ENCODE measurements at regions not wholly inside any gene's neighbourhood (a gene's known extent, or its start where the extent isn't known, plus 50 kb on each side); places are given as distances from the start of the nearest gene placed in this dataset.

DNA sequence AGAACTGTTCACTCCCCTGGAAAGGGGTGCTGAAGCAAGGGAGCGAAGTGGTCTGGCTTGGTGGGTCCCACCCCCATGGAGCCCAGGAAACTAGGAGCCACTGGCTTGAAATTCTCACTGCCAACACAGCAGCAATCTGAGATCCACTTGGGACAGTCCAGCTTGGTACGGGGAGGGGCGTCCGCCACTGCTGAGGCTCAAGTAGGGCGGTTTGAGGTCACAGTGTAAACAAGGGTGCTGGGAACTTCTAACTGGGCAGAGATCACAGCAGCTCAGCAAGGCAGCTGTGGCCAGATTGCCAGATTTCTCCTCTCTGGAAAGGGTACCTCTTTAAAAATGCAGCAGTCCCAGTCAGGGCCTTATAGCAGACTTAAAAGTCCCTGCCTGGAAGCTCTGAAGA lies 53.9 kb upstream of the GALNTL6 start:
- TF ChIP-seq, protein P1, sequence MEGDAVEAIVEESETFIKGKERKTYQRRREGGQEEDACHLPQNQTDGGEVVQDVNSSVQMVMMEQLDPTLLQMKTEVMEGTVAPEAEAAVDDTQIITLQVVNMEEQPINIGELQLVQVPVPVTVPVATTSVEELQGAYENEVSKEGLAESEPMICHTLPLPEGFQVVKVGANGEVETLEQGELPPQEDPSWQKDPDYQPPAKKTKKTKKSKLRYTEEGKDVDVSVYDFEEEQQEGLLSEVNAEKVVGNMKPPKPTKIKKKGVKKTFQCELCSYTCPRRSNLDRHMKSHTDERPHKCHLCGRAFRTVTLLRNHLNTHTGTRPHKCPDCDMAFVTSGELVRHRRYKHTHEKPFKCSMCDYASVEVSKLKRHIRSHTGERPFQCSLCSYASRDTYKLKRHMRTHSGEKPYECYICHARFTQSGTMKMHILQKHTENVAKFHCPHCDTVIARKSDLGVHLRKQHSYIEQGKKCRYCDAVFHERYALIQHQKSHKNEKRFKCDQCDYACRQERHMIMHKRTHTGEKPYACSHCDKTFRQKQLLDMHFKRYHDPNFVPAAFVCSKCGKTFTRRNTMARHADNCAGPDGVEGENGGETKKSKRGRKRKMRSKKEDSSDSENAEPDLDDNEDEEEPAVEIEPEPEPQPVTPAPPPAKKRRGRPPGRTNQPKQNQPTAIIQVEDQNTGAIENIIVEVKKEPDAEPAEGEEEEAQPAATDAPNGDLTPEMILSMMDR (IDR thresholded peaks at IDR 0.05; ENCODE audit: low read length), result no peak
- TF ChIP-seq EZH2phosphoT487 (IDR thresholded peaks at IDR 0.05; ENCODE audit: low read length) (no peak), EZH2 (optimal IDR thresholded peaks at IDR 0.05; ENCODE audit: low read depth, low read length) (no peak)
- Histone ChIP-seq H3K27me3 (replicated peaks; ENCODE audit: insufficient read depth, low read length) (no peaks in the 10 kb centered on the region), H3K4me3 (ENCODE audit: low read length) (no peak overlapping the region), H2AFZ (ENCODE audit: low read length) (no peak overlapping the region), H3K27ac (ENCODE audit: low read length) (no peak overlapping the region), H3K4me1 (ENCODE audit: low read length) (no peaks in the 10 kb centered on the region), H3K79me2 (ENCODE audit: low read length) (no peaks in the 10 kb centered on the region), H3K36me3 (replicated peaks; ENCODE audit: insufficient read depth, low read length) (no peaks in the 10 kb centered on the region), H3K9me3 (replicated peaks; ENCODE audit: insufficient read depth, low read length) (no peaks in the 10 kb centered on the region), H3K9ac (ENCODE audit: low read length) (no peak overlapping the region), H3K4me2 (ENCODE audit: low read depth, low read length) (no peak overlapping the region), H3K9me2 (replicated peaks; ENCODE audit: insufficient read depth, low read length) (no peaks in the 10 kb centered on the region), H3F3A (ENCODE audit: insufficient read depth, low read length) (no peaks in the 10 kb centered on the region), H4K20me1 (ENCODE audit: insufficient read depth, low read length) (no peaks in the 10 kb centered on the region)
- no peak for DNase-seq

DNA sequence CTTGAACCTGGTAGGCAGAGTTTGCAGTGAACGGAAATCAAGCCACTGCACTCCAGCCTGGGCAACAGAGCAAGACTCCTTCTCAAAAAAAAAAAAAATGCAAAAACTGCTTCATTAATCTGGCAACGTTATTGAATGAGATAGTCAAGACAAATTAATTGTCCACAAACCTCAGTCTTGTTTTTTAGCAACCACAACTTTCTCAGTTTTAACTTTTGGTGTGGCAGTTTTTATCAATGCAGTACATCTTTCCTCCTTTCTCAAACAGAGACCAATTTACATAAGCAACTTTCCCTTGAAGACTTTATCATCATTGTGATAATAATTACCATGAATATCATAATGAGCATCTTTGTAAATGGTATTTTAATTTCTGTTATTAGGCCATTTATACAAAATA lies 61.7 kb upstream of the GALNTL6 start:
- no peaks in the 10 kb centered on the region for H3K79me2 ChIP-seq (ENCODE audit: low read length)
- no peak overlapping the region for H3K9ac ChIP-seq (ENCODE audit: low read length)
- no peaks in the 10 kb centered on the region for H3K4me1 ChIP-seq (ENCODE audit: low read length)
- no peak overlapping the region for H2AFZ ChIP-seq (ENCODE audit: low read length)
- no peaks in the 10 kb centered on the region for H3K36me3 ChIP-seq (replicated peaks; ENCODE audit: insufficient read depth, low read length)
- no peaks in the 10 kb centered on the region for H3F3A ChIP-seq (ENCODE audit: insufficient read depth, low read length)
- DNase-seq, result no peak
- no peak overlapping the region for H3K27ac ChIP-seq (ENCODE audit: low read length)
- H3K9me3 ChIP-seq (replicated peaks; ENCODE audit: insufficient read depth, low read length), result no peaks in the 10 kb centered on the region
- H3K4me3 ChIP-seq (ENCODE audit: low read length), result no peak overlapping the region
- no peak overlapping the region for H3K4me2 ChIP-seq (ENCODE audit: low read depth, low read length)
- H3K27me3 ChIP-seq (replicated peaks; ENCODE audit: insufficient read depth, low read length), result no peaks in the 10 kb centered on the region
- H3K9me2 ChIP-seq (replicated peaks; ENCODE audit: insufficient read depth, low read length), result no peaks in the 10 kb centered on the region
- no peaks in the 10 kb centered on the region for H4K20me1 ChIP-seq (ENCODE audit: insufficient read depth, low read length)
- TF ChIP-seq EZH2 (optimal IDR thresholded peaks at IDR 0.05; ENCODE audit: low read depth, low read length), result no peak
- no peak for TF ChIP-seq EZH2phosphoT487 (IDR thresholded peaks at IDR 0.05; ENCODE audit: low read length)
- TF ChIP-seq, protein P1 (IDR thresholded peaks at IDR 0.05; ENCODE audit: low read length), result no peak

DNA sequence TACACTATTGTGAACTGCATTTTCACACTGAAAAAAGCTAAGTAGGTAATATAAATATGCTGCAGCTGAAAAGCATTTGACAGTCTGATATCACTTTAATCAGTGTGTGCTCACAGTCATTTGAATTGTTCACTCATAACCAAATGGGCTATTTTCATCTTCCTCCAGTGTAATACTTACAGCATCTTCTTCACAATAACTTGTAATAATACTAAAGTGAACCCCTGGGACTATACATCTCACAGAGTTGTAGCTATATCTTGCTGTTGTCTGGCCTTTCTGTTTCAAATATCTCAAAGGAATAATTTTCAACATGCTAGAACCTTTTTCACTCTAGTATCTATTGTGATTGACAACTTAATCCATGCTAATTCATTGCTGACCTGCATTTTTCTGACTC lies 66.8 kb upstream of the GALNTL6 start:
- no peak overlapping the region for H2AFZ ChIP-seq (ENCODE audit: low read length)
- no peaks in the 10 kb centered on the region for H3K36me3 ChIP-seq (replicated peaks; ENCODE audit: insufficient read depth, low read length)
- no peaks in the 10 kb centered on the region for H4K20me1 ChIP-seq (ENCODE audit: insufficient read depth, low read length)
- no peak for TF ChIP-seq EZH2phosphoT487 (IDR thresholded peaks at IDR 0.05; ENCODE audit: low read length)
- TF ChIP-seq, protein P1 (IDR thresholded peaks at IDR 0.05; ENCODE audit: low read length), result no peak
- no peak for TF ChIP-seq EZH2 (optimal IDR thresholded peaks at IDR 0.05; ENCODE audit: low read depth, low read length)
- H3K79me2 ChIP-seq (ENCODE audit: low read length), result no peaks in the 10 kb centered on the region
- no peaks in the 10 kb centered on the region for H3K9me2 ChIP-seq (replicated peaks; ENCODE audit: insufficient read depth, low read length)
- no peaks in the 10 kb centered on the region for H3K9me3 ChIP-seq (replicated peaks; ENCODE audit: insufficient read depth, low read length)
- H3K9ac ChIP-seq (ENCODE audit: low read length), result no peak overlapping the region
- no peak overlapping the region for H3K4me3 ChIP-seq (ENCODE audit: low read length)
- no peaks in the 10 kb centered on the region for H3K4me1 ChIP-seq (ENCODE audit: low read length)
- H3K4me2 ChIP-seq (ENCODE audit: low read depth, low read length), result no peak overlapping the region
- H3F3A ChIP-seq (ENCODE audit: insufficient read depth, low read length), result no peaks in the 10 kb centered on the region
- DNase-seq, result no peak
- H3K27ac ChIP-seq (ENCODE audit: low read length), result no peak overlapping the region
- H3K27me3 ChIP-seq (replicated peaks; ENCODE audit: insufficient read depth, low read length), result no peaks in the 10 kb centered on the region
